ENCODE measurements at regions not wholly inside any gene's neighbourhood (a gene's known extent, or its start where the extent isn't known, plus 50 kb on each side); places are given as distances from the start of the nearest gene placed in this dataset.

DNA sequence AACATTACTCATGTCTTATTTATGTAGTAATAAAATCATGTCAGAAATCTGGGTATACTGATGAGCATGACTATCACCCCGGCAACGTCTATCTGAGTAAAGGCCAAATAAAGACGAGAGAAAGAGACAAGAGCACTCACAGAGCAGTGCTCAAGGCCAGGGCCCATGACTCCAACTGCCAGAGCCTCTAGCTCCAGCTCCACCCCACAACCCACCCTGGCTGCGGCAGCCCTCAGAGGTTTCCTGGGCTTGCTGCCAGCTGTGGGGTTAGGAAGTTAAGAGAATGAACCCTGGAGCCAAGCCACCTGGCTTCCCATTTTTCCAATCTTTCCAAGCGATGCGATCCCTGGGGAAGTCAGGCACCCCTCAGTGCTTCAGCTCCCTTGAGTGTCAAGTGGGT is 92.0 kb upstream of the PAX1 start:
- DNase-seq (ENCODE audit: low spot score): no peak
- Mint-ChIP-seq H3K27ac (no peak overlapping the region), H3K9me3 (no peaks in the 10 kb centered on the region), H3K4me3 (ENCODE audit: low read depth) (no peak overlapping the region), H3K4me1 (ENCODE audit: low read depth) (peaks cover 2% of the 10 kb centered on the region), H3K36me3 (ENCODE audit: low read depth) (no peaks in the 10 kb centered on the region), H3K27me3 (ENCODE audit: low read depth) (peaks cover 2% of the 10 kb centered on the region)
- intact Hi-C loops (cut with micrococcal nuclease): no loop called here

DNA sequence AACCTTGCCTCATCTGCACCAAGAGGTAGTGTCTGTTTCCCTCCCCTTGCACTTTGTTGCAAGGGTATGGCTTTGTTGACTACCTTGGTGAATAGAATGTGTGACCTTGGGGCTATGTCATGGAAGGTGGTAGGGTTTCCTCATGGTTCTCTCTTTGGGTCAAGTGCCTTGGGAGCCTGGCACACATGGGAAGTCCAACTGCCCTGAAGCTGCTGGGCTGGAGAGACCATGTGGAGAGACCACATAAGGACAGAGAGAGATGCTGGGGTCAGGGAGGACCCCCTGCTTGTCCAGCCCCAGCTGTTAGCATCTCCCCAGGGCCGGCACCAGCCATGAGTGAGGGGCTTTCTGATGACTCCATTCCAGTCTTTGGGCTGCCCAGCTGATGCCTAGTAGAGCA is 95.5 kb upstream of the PAX1 start:
- Mint-ChIP-seq H3K4me3 (ENCODE audit: low read depth) (no peak overlapping the region), H3K4me1 (ENCODE audit: low read depth) (no peaks in the 10 kb centered on the region), H3K27ac (no peak overlapping the region), H3K9me3 (peaks cover 5% of the 10 kb centered on the region), H3K27me3 (ENCODE audit: low read depth) (peaks cover 4% of the 10 kb centered on the region), H3K36me3 (ENCODE audit: low read depth) (no peaks in the 10 kb centered on the region)
- intact Hi-C loops (cut with micrococcal nuclease): no loop called here
- no peak for DNase-seq (ENCODE audit: low spot score)

DNA sequence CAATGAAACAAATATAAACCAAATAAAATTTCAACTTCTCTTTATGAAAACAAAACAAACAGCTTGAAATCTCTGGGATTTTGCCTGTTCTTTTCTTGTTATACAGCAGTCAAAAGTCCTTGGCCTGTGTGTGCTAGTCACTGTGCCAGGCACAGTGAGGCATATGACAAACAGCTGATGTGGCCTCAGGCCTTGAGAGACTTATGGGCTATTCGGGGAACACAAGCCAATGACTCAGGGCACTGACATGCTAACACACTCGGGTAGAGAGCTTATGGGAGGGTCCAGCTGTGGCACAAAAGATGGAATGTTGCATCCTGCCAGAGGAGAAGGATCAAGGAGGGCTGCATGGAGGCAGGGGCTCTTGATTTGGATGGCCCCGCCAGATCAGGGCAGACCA is 95.4 kb upstream of the NKX2-2 start:
- peaks cover 5% of the 10 kb centered on the region for H3K9me3 Mint-ChIP-seq
- no peaks in the 10 kb centered on the region for H3K36me3 Mint-ChIP-seq (ENCODE audit: low read depth)
- no peaks in the 10 kb centered on the region for H3K4me1 Mint-ChIP-seq (ENCODE audit: low read depth)
- no peak overlapping the region for H3K4me3 Mint-ChIP-seq (ENCODE audit: low read depth)
- DNase-seq (ENCODE audit: low spot score): no peak
- no peak overlapping the region for H3K27ac Mint-ChIP-seq
- H3K27me3 Mint-ChIP-seq (ENCODE audit: low read depth): peaks cover 4% of the 10 kb centered on the region
- intact Hi-C loops (cut with micrococcal nuclease): no loop called here

DNA sequence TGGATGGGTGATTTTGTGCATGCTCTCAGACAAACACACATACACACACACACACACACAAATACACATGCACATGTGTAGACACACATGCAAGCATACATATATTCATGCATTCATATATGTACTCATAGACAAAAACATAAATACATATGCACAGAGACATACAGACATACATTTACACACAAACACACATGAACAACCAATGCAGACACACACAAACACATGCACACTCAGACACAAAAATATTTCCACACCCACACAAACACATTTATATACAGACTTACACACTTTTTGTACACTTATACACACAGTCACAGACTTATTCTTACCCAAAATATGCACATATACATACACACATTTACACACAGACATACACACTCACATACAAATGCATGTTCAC is 94.9 kb upstream of the NKX2-2 start:
- DNase-seq (ENCODE audit: low spot score): no peak
- no peak overlapping the region for H3K4me3 Mint-ChIP-seq (ENCODE audit: low read depth)
- H3K36me3 Mint-ChIP-seq (ENCODE audit: low read depth): no peaks in the 10 kb centered on the region
- peaks cover 5% of the 10 kb centered on the region for H3K9me3 Mint-ChIP-seq
- H3K4me1 Mint-ChIP-seq (ENCODE audit: low read depth): no peaks in the 10 kb centered on the region
- intact Hi-C loops (cut with micrococcal nuclease): no loop called here
- H3K27me3 Mint-ChIP-seq (ENCODE audit: low read depth): peaks cover 4% of the 10 kb centered on the region
- no peak overlapping the region for H3K27ac Mint-ChIP-seq

DNA sequence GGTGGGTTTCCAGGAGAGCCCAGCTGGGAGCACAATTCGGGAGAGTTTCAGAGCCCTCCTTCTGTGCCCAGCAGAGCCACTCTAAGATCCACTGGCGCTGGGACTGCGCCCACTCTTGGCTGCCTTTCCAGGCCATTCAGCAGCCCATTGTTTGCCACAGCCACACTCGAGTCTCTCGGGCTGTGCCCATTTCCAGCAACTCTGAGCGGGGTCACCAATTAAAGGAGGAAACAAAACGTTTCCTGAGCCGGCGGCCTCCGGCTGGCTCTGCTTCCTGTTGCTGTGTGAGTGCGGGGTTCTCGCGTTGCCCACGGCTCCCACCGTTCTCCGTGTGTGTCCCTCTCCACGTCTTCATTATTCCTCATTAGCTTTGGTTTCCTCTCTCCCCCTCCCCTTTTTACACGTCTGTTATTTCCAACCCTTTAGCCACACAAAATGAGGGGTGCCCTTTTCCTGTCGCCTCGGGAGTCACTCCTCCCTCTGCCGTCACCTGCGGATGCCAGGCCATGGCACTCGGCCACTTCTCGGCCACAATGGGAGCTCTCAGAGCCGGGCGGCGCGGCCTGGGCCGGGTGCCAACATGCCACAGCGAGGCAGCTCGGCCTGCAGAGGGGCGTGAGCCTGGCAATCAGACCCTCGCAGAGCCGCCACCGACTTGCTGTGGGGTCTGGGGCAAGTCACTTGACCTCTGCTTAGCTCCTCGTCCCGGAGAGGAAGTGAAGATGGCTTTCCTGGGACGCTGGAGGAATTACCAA is 94.3 kb upstream of the NKX2-2 start:
- Mint-ChIP-seq H3K36me3 (ENCODE audit: low read depth) (no peaks in the 10 kb centered on the region), H3K27me3 (ENCODE audit: low read depth) (peaks cover 4% of the 10 kb centered on the region), H3K4me3 (ENCODE audit: low read depth) (no peak overlapping the region), H3K9me3 (peaks cover 5% of the 10 kb centered on the region), H3K27ac (no peak overlapping the region), H3K4me1 (ENCODE audit: low read depth) (no peaks in the 10 kb centered on the region)
- intact Hi-C loops (cut with micrococcal nuclease): no loop called here
- DNase-seq (ENCODE audit: low spot score): no peak

DNA sequence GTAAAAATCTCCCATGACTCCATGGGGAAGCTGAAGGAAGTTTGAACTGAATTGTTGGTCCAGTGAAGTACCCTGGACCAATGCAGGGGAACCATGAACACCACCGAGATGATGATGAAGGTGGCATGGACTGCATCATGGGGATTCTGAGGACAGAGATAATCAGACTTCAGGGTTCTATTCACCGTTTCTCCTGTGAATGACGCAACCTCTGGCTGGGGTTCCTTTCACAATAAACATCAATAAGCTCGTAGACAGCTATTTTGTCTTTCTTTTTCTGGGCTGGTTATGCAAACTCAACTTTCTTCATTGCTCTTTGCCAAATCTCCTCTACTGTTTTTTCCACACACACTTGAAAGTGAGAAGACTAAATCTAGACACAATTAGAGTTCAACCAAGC is 87.9 kb upstream of the NKX2-2 start:
- no peak for DNase-seq (ENCODE audit: low spot score)
- Mint-ChIP-seq H3K27ac (no peak overlapping the region), H3K9me3 (peaks cover 9% of the 10 kb centered on the region), H3K4me3 (ENCODE audit: low read depth) (no peak overlapping the region), H3K27me3 (ENCODE audit: low read depth) (peaks cover 3% of the 10 kb centered on the region), H3K4me1 (ENCODE audit: low read depth) (no peaks in the 10 kb centered on the region), H3K36me3 (ENCODE audit: low read depth) (no peaks in the 10 kb centered on the region)
- intact Hi-C loops (cut with micrococcal nuclease): no loop called here

DNA sequence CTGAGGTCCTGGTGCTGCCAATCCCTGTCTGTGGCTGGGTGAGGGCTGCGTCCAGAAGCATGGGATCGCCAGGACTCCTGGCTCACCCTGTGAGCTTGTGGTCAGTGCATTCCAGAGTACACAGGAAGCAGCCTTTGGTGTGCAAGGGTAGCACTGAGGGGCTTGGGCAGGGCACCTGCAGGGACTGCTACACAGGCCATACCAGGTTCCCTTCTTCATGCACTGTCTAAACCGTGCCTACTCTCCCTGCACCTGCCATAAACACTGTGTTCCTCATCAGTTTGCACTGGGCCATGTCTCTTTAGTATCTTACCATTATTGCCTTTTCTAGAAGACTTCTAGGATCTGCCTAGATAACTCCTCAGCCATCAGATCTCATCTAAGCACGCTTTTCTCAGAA is 72.8 kb upstream of the NKX2-2 start:
- H3K9me3 Mint-ChIP-seq: no peaks in the 10 kb centered on the region
- DNase-seq (ENCODE audit: low spot score): no peak
- no peaks in the 10 kb centered on the region for H3K36me3 Mint-ChIP-seq (ENCODE audit: low read depth)
- H3K27me3 Mint-ChIP-seq (ENCODE audit: low read depth): peaks cover 4% of the 10 kb centered on the region
- H3K4me1 Mint-ChIP-seq (ENCODE audit: low read depth): no peaks in the 10 kb centered on the region
- intact Hi-C loops (cut with micrococcal nuclease): no loop called here
- no peak overlapping the region for H3K27ac Mint-ChIP-seq
- H3K4me3 Mint-ChIP-seq (ENCODE audit: low read depth): no peak overlapping the region

DNA sequence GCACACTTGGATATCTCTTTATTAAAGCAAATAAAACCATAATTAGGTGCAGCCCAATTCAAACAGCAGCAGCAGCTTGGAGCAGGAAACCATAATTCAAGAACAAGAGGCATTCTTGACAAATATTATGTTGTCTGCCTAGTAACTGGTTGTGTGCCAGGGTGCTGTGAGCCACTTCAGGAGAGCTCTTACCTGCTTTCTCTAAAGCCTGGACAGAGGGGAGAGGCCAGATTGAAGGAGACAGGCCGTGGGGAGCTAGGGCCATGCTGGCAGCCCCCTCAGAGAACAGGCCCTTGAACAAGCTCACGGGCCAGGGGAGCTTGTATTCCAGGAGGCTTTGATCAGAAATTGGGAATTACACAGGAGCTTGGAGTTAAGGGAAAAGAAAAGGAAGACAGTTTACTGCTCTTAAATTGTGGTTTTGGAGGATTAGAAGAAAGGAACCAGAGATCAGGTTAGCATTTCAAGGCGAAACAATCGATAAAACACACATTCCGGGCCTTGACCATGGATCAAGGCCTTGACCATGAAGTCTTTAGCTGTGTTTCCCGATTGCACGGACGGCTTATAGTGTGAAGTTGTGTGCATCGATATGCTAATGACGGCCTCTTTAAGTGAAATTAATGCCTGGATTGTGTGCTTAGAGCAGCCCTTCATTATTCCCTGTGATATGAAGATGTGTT is 69.8 kb upstream of the NKX2-2 start:
- H3K27ac Mint-ChIP-seq: no peak overlapping the region
- no peaks in the 10 kb centered on the region for H3K36me3 Mint-ChIP-seq (ENCODE audit: low read depth)
- DNase-seq (ENCODE audit: low spot score): no peak
- H3K4me1 Mint-ChIP-seq (ENCODE audit: low read depth): no peaks in the 10 kb centered on the region
- peaks cover 18% of the 10 kb centered on the region for H3K27me3 Mint-ChIP-seq (ENCODE audit: low read depth)
- intact Hi-C loops (cut with micrococcal nuclease): no loop called here
- no peaks in the 10 kb centered on the region for H3K9me3 Mint-ChIP-seq
- H3K4me3 Mint-ChIP-seq (ENCODE audit: low read depth): no peak overlapping the region

DNA sequence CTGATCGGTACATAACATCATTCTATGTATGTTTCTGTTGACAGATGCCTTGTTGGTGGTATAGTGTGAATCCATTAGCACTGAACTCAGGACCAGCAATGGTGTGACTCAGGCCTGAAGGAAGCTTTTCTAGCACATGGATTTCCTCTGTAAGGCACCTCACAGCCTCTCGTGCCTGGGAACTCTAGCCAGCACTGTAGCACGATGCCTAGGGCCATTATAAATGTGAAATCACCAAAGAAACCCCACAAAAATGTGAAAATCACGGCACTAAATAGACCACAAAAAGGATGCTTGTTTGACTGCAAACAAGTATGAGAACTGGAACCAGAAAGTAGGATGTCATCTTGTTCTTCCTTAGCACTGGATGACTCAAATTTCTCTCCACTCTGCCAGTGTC is 63.7 kb upstream of the NKX2-2 start:
- H3K36me3 Mint-ChIP-seq (ENCODE audit: low read depth): no peaks in the 10 kb centered on the region
- no peak for DNase-seq (ENCODE audit: low spot score)
- peaks cover 31% of the 10 kb centered on the region for H3K27me3 Mint-ChIP-seq (ENCODE audit: low read depth)
- H3K27ac Mint-ChIP-seq: no peak overlapping the region
- no peak overlapping the region for H3K4me3 Mint-ChIP-seq (ENCODE audit: low read depth)
- no peaks in the 10 kb centered on the region for H3K4me1 Mint-ChIP-seq (ENCODE audit: low read depth)
- no peaks in the 10 kb centered on the region for H3K9me3 Mint-ChIP-seq
- intact Hi-C loops (cut with micrococcal nuclease): no loop called here

DNA sequence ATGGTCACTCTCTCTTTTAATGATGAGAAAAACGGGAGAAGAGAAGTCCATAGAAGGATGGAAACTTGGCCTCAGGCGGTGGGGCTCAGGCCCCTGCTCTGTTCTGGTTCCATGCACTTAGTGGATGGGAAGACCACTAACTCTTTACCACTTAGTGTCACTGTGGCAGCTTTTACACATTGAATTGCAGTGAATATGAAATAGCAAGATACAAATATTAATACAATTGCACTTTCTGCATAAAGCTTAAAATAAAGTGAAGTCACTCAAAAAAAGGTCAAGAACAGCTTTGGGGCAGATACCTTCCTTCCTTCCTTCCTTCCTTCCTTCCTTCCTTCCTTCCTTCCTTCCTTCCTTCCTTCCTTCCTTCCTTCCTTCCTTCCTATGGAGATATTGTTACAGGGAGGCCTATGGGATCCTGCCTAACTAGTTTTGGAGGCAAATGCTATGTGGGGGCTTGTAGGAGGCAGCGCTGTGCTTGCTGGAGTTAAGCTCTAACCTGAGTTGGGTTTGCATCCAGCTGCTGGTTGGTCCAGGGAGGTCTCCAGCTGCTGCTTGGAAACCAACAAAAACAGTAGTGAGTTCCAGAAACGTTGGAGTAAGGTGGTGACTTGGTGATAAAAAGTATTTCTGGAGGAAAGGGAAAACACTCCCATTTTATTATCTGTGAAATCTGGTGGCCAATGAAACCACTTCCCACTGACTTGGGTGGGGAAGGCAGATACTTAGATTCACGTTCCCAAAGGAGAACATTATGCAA is 62.3 kb upstream of the NKX2-2 start:
- no peak for DNase-seq (ENCODE audit: low spot score)
- no peak overlapping the region for H3K4me3 Mint-ChIP-seq (ENCODE audit: low read depth)
- intact Hi-C loops (cut with micrococcal nuclease): no loop called here
- no peaks in the 10 kb centered on the region for H3K36me3 Mint-ChIP-seq (ENCODE audit: low read depth)
- H3K27me3 Mint-ChIP-seq (ENCODE audit: low read depth): peaks cover 29% of the 10 kb centered on the region
- H3K4me1 Mint-ChIP-seq (ENCODE audit: low read depth): peaks cover under 1% of the 10 kb centered on the region
- H3K27ac Mint-ChIP-seq: no peak overlapping the region
- H3K9me3 Mint-ChIP-seq: no peaks in the 10 kb centered on the region

DNA sequence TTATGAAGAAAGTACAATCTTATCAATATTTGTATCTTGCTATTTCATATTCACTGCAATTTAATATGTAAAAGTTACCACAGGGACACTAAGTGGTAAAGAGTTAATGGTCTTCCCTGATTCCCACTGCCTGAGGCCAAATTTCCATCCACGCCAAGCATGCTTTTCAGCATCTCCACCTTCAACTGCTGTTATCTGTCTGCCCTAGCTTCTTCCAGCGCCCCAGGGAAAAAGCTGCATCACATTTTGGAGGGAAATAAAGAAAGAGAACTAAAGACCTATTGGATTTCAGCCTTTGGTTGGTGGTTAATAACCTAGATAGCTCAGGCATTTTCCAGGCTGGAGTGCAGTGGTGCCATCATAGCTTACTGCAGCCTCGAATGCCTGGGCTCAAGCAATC is 61.3 kb upstream of the NKX2-2 start:
- intact Hi-C loops (cut with micrococcal nuclease): no loop called here
- Mint-ChIP-seq H3K4me1 (ENCODE audit: low read depth) (peaks cover 7% of the 10 kb centered on the region), H3K9me3 (no peaks in the 10 kb centered on the region)

DNA sequence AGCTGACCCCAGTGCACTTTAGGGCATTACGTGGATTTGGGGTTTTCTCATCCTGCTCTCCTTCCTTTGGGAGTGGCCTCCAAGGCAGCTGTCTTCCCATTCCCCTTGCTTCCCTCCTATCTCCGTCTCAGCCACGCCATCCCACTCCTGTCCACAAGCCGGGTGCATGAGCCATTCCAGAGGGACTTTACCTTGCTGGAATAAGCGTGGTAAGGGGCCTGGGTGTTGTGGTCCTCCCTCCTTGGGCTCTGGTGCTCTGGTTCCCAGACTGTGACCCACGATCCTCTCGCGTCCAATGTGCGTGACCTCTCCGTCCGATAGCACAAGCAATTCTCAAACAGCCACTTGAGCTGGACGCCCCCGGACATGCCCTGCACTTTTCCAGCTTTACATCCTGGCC is 60.6 kb upstream of the NKX2-2 start:
- Mint-ChIP-seq H3K4me3 (ENCODE audit: low read depth) (no peak overlapping the region), H3K27me3 (ENCODE audit: low read depth) (peaks cover 21% of the 10 kb centered on the region), H3K36me3 (ENCODE audit: low read depth) (no peaks in the 10 kb centered on the region), H3K4me1 (ENCODE audit: low read depth) (peaks cover 7% of the 10 kb centered on the region), H3K9me3 (no peaks in the 10 kb centered on the region), H3K27ac (no peak overlapping the region)
- intact Hi-C loops (cut with micrococcal nuclease): loop anchor here (5.0 kb wide), 1 partner anchor 337 kb away; no protein-coding TSS in a partner anchor
- no peak for DNase-seq (ENCODE audit: low spot score)

More for the DNA sequence above, 61.3 kb upstream of the NKX2-2 start:
- Mint-ChIP-seq H3K4me3 (ENCODE audit: low read depth) (no peak overlapping the region), H3K27me3 (ENCODE audit: low read depth) (peaks cover 22% of the 10 kb centered on the region), H3K27ac (no peak overlapping the region), H3K36me3 (ENCODE audit: low read depth) (no peaks in the 10 kb centered on the region)
- no peak for DNase-seq (ENCODE audit: low spot score)

DNA sequence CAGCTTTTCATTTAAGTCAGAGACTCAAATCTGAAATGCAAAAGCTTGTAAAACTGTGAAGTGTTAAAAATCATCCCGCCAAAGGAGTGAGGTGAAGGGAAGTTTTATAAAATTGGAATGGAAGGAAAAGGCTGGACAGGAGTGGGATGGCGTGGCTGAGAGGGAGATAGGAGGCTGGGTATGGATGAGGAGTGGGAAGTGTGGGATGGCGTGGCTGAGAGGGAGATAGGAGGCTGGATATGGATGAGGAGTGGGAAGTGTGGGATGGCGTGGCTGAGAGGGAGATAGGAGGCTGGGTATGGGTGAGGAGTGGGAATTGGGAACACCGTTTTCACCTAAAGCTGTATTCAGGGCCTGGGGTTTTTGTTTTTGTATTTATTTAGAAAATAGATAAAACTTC is 59.4 kb upstream of the NKX2-2 start:
- Mint-ChIP-seq H3K4me1 (ENCODE audit: low read depth) (peaks cover 7% of the 10 kb centered on the region), H3K4me3 (ENCODE audit: low read depth) (no peak overlapping the region), H3K27me3 (ENCODE audit: low read depth) (peaks cover 23% of the 10 kb centered on the region), H3K27ac (no peak overlapping the region), H3K36me3 (ENCODE audit: low read depth) (no peaks in the 10 kb centered on the region), H3K9me3 (no peaks in the 10 kb centered on the region)
- intact Hi-C loops (cut with micrococcal nuclease): loop anchor here (5.0 kb wide), 1 partner anchor 336 kb away; no protein-coding TSS in a partner anchor
- no peak for DNase-seq (ENCODE audit: low spot score)

Measured in activated T-helper 2 cell treated with anti-CD3 and anti-CD28 coated beads, Interferon-gamma antibody, Interleukin-2, Interleukin-4, amounts not matched to agents 10 μg/mL and 5 μg/mL and 100 μg/mL, durations not matched to agents 14 hours and 24 hours and 36 hours (primary cell).